ENCODE measurements at regions not wholly inside any gene's neighbourhood (a gene's known extent, or its start where the extent isn't known, plus 50 kb on each side); places are given as distances from the start of the nearest gene placed in this dataset.
"Not testable (repeated sequence)": the region's sequence is repeated elsewhere in the genome, so short reads cannot be mapped to it uniquely, and the experiment has no call there.

DNA sequence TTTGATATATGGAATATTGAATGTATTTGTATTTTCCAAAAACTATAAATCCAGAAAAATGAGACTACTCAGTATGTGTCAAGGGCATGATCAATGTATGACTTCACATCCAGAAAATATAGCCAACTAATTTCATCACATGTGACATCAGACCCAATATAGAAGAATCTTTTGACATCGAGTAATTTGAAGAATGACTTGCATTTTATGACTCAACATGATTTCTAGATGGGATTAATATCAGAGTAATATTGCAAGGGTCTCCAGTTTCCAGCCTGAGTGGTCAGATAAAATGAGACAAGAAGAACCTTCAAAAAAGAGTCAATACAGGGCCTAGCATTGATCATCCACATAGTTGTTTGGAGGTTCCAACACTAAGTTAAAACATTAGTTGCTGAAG, 467.5 kb upstream of the PAPPA start:
- ATAC-seq (no peak), DNase-seq (no peak)
- Mint-ChIP-seq H3K27ac (no peak overlapping the region), H3K27me3 (peaks cover 3% of the 10 kb centered on the region), H3K36me3 (ENCODE audit: low read depth) (no peaks in the 10 kb centered on the region), H3K4me3 (no peak overlapping the region), H3K4me1 (ENCODE audit: low read depth) (no peaks in the 10 kb centered on the region), H3K9me3 (peaks cover 4% of the 10 kb centered on the region)
- intact Hi-C loops (cut with micrococcal nuclease), result no loop called here
- no peak for TF ChIP-seq CTCF (IDR thresholded peaks at IDR 0.05)
- CTCF ChIA-PET, result no interaction called here
- POLR2A ChIA-PET, result no interaction called here

DNA sequence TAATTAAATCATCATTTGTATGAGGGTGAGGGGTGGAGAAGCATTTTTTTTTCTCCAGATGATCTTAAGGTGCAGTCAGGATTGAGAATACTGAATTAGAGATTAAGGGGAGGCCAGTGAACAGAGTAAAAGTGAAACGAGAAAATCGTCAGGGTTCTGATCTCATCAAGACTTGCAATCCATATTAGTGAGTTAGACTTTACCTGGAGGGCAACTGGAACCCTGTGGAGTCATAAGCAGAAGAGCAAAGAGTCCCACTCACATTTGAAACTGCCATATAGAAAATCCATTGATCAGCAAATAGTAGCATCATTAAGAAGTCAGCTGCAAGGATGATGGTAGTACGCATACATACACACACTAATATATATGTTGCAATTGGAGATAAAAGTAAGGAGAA, 466.2 kb upstream of the PAPPA start:
- ATAC-seq (no peak), DNase-seq (no peak)
- CTCF ChIA-PET, result no interaction called here
- POLR2A ChIA-PET, result no interaction called here
- peaks cover 3% of the 10 kb centered on the region for H3K27me3 Mint-ChIP-seq
- H3K4me3 Mint-ChIP-seq, result no peak overlapping the region
- no peak overlapping the region for H3K27ac Mint-ChIP-seq
- H3K36me3 Mint-ChIP-seq (ENCODE audit: low read depth), result no peaks in the 10 kb centered on the region
- intact Hi-C loops (cut with micrococcal nuclease), result no loop called here
- H3K4me1 Mint-ChIP-seq (ENCODE audit: low read depth), result no peaks in the 10 kb centered on the region
- H3K9me3 Mint-ChIP-seq, result peaks cover 4% of the 10 kb centered on the region
- no peak for TF ChIP-seq CTCF (IDR thresholded peaks at IDR 0.05)

DNA sequence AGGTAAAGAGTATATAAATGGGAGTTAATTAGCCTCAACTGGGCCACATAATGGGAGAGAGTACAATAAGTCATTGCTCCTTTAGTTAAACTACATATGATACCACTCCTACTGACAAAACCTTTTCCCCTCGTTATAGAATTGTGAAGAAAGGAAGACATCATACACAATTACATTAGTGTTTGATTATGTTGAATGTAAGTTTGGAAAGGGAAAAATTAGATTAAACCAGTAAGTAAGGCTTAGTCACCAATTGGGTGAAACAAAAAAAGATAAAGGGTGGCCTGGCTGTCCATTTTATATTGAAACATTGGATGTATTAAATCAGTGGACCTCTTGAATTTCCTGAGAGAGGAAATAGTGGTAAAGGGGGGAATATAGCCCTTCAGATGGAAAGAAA, 464.3 kb upstream of the PAPPA start:
- Mint-ChIP-seq H3K4me1 (ENCODE audit: low read depth) (no peaks in the 10 kb centered on the region), H3K36me3 (ENCODE audit: low read depth) (no peaks in the 10 kb centered on the region), H3K4me3 (no peak overlapping the region), H3K27me3 (peaks cover 3% of the 10 kb centered on the region), H3K27ac (no peak overlapping the region), H3K9me3 (peaks cover 4% of the 10 kb centered on the region)
- TF ChIP-seq CTCF (IDR thresholded peaks at IDR 0.05), result no peak
- ChIA-PET CTCF (no interaction called here), POLR2A (no interaction called here)
- DNase-seq (no peak), ATAC-seq (no peak)
- intact Hi-C loops (cut with micrococcal nuclease), result no loop called here

GRCh38 chr9:115690786-115691496, 462.6 kb upstream of the PAPPA start:
- Mint-ChIP-seq H3K27me3 (peaks cover 3% of the 10 kb centered on the region), H3K4me1 (ENCODE audit: low read depth) (no peaks in the 10 kb centered on the region), H3K9me3 (no peaks in the 10 kb centered on the region), H3K36me3 (ENCODE audit: low read depth) (no peaks in the 10 kb centered on the region), H3K27ac (no peak overlapping the region), H3K4me3 (no peak overlapping the region)
- DNase-seq, result no peak
- no peak for TF ChIP-seq CTCF (IDR thresholded peaks at IDR 0.05)
- POLR2A ChIA-PET, result no interaction called here
- intact Hi-C loops (cut with micrococcal nuclease), result no loop called here
- ATAC-seq, result no peak
- CTCF ChIA-PET, result no interaction called here

DNA sequence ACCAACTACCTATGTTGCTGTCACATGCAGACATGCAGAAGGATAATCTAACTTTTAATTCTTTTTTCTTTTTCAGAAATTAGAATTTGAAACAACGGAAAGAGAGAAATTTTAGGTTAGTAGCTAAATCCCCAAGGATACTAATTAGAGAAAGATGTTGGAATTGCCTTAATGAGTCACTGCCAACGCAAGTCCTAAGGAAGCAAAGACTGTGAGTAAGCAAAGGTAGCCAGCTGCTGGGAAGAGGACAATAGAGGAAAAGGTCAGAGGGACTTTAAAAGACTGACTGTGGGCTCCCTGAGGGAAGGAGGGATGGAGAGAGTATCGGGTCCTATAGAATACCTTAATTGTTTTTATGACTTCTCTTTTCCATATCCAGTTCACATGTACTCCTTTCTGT, 461.9 kb upstream of the PAPPA start:
- no peak for DNase-seq
- ChIA-PET CTCF (no interaction called here), POLR2A (no interaction called here)
- intact Hi-C loops (cut with micrococcal nuclease), result no loop called here
- ATAC-seq, result no peak
- Mint-ChIP-seq H3K27me3 (peaks cover 3% of the 10 kb centered on the region), H3K4me3 (no peak overlapping the region), H3K27ac (no peak overlapping the region), H3K36me3 (ENCODE audit: low read depth) (no peaks in the 10 kb centered on the region), H3K4me1 (ENCODE audit: low read depth) (no peaks in the 10 kb centered on the region), H3K9me3 (no peaks in the 10 kb centered on the region)
- TF ChIP-seq CTCF (IDR thresholded peaks at IDR 0.05), result no peak

DNA sequence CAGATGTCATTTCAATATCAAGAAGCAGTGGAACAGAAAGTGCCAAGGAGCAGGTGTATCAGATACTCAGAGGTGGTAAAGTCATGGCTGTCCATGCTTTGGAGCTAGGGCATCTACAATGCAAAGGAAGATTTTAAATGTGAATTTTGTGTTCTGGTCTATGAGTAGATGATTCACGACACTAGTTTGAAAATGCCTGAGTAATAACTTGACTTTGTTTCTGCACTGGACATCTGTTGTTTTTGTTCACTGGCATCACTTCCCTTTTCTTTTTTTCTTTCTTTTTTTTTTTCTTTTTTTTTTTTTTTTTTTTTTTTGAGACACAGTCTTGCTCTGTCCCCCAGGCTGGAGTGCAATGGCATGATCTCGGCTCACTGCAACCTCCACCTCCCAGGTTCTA, 460.7 kb upstream of the PAPPA start:
- H3K36me3 Mint-ChIP-seq (ENCODE audit: low read depth); H3K27ac Mint-ChIP-seq; POLR2A ChIA-PET; H3K9me3 Mint-ChIP-seq; intact Hi-C loops (cut with micrococcal nuclease); DNase-seq; CTCF ChIA-PET; ATAC-seq; H3K4me1 Mint-ChIP-seq (ENCODE audit: low read depth); H3K27me3 Mint-ChIP-seq; H3K4me3 Mint-ChIP-seq: not testable (repeated sequence)

Data from activated CD8-positive, alpha-beta T cell treated with anti-CD3 and anti-CD28 coated beads for 36 hours (primary cell).